ENCODE measurements at regions not wholly inside any gene's neighbourhood (a gene's known extent, or its start where the extent isn't known, plus 50 kb on each side); places are given as distances from the start of the nearest gene placed in this dataset.

DNA sequence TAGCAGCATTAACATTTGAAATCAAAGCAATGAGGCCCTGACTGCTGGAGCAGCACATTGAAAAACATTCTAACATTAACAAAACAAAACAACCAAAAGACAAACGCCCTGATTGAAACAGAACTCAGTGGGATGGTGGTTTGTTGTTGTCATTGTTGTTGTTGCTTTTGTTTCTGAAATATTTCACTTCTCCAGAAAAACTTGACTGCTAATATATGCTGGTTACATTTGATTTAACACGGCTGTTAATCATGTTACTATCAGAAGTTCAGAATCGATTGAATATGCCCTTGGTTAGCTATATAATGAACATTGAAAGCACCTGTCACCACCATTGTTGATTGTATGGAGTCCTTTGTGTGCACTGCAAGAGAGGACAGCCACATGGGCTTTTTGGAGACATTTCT is 790.4 kb upstream of the GALNTL6 start:
- no peak overlapping the region for H3K4me3 ChIP-seq (ENCODE audit: low read depth, low read length)
- TF ChIP-seq, protein P1, sequence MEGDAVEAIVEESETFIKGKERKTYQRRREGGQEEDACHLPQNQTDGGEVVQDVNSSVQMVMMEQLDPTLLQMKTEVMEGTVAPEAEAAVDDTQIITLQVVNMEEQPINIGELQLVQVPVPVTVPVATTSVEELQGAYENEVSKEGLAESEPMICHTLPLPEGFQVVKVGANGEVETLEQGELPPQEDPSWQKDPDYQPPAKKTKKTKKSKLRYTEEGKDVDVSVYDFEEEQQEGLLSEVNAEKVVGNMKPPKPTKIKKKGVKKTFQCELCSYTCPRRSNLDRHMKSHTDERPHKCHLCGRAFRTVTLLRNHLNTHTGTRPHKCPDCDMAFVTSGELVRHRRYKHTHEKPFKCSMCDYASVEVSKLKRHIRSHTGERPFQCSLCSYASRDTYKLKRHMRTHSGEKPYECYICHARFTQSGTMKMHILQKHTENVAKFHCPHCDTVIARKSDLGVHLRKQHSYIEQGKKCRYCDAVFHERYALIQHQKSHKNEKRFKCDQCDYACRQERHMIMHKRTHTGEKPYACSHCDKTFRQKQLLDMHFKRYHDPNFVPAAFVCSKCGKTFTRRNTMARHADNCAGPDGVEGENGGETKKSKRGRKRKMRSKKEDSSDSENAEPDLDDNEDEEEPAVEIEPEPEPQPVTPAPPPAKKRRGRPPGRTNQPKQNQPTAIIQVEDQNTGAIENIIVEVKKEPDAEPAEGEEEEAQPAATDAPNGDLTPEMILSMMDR (IDR thresholded peaks at IDR 0.05; ENCODE audit: control insufficient read depth, extremely low read depth, insufficient read depth): no peak
- DNase-seq (ENCODE audit: low read depth): no peak

DNA sequence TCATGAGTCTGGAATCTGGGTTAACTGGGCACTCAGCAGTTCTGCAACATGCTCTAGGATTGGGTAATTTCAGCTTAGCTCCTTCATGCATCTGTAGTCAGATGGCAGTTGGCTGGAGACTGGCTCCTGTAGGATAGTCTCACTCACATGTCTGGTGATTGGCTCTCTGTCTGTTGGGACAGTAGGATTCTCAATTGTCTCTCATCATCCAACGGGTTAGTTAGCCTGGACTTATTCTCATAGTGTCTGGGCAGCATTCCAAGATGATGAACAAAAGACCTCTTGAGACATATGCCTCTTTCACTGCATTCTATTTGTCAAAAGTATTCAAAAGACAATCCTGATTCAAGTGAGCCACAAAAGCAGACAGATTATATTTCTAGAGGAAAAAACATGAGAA is 795.6 kb upstream of the GALNTL6 start:
- TF ChIP-seq, protein P1 (IDR thresholded peaks at IDR 0.05; ENCODE audit: control insufficient read depth, extremely low read depth, insufficient read depth): no peak
- no peak for DNase-seq (ENCODE audit: low read depth)
- H3K4me3 ChIP-seq (ENCODE audit: low read depth, low read length): no peak overlapping the region

DNA sequence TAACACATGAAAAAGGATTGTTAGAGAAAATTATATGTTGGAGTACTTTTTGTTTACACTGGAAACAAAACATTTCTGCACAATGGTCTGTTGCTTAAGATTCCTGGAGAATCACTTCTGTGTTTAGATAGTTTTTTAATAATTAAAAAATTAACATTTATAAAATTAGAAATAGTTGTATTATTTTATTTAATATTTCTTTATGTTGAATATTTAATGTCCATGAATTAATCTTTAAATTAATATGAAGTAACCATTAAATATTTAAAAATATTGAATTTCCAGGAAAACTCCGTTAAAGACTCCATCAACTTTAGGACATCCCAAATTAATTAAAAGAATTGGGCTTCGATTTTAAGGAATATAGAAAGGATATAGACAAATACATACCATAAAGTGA is 797.1 kb upstream of the GALNTL6 start:
- no peak for DNase-seq (ENCODE audit: low read depth)
- H3K4me3 ChIP-seq (ENCODE audit: low read depth, low read length): no peak overlapping the region
- TF ChIP-seq, protein P1 (IDR thresholded peaks at IDR 0.05; ENCODE audit: control insufficient read depth, extremely low read depth, insufficient read depth): no peak

DNA sequence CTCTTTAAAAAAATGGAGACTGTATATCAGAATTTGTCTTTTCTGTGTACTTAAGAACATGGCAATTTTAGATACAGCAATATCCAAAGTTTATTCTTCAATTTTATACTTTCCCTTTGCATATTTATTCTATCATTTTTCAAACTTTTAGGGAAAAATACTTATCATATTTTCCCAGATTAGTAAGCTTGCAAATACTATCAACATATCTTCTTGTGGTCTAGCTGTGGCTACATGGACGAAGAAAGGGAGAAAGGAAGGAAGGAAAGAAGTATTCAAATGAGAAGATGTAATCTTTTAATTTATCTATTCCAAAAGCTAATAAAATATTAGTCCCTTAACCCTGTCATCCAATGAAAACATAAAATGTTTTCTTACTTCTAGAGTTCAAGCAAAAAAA is 797.8 kb upstream of the GALNTL6 start:
- no peak for DNase-seq (ENCODE audit: low read depth)
- TF ChIP-seq, protein P1 (IDR thresholded peaks at IDR 0.05; ENCODE audit: control insufficient read depth, extremely low read depth, insufficient read depth): no peak
- no peak overlapping the region for H3K4me3 ChIP-seq (ENCODE audit: low read depth, low read length)

DNA sequence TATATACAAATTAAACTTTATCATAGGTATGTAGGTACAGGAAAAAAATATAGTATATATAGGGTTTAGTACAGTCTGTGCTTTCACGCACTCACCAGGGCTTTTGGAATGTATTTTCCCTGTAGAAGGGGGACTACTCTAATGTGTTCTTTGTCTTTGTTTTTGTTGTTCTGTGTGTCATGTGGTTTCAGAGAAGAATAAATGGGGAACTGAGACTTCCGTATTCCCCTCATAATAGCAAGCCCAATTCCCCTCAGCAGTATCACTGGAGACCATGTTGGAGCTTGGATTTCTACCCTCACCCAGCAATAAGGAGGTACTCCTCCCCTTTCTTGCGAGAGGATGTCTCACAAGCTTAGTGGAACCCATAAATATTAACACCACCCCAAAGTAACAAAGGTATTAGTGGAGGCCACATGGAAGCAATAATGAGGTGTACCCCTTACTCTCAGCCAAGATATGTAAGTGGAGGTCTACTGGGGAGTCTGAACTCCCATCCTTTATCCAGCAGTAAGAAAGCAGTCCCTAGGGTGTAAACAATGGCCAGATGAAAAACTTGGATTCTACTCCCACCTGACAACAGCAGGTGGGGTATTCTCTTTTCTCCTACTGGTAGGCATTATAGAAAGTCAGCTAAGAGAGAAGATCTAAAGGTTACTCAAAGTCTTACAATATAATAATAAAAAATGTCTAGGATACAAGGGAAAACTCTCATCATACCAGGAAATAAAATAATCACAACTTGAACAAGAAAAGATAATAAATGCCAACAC is 805.4 kb upstream of the GALNTL6 start:
- DNase-seq (ENCODE audit: low read depth): no peak
- TF ChIP-seq, protein P1 (IDR thresholded peaks at IDR 0.05; ENCODE audit: control insufficient read depth, extremely low read depth, insufficient read depth): no peak
- no peak overlapping the region for H3K4me3 ChIP-seq (ENCODE audit: low read depth, low read length)

DNA sequence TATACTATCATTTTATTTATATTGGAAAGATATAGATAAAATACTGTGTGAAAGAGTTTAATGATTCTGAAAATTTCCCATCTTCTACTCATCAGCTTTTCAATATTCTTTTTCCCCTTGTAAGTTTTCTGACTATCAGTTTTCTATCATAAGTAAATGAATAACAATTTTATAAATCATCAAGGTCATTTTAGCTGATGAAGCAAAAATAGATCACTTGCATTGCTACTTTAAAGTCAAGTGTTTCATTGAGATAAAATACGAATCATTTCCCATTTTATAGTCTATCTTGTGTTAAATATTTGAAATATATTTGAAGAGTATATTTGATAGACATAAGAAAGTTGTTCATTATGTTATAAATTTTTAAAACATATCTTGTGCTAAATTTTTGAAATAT is 811.0 kb upstream of the GALNTL6 start:
- H3K4me3 ChIP-seq (ENCODE audit: low read depth, low read length): no peak overlapping the region
- TF ChIP-seq, protein P1 (IDR thresholded peaks at IDR 0.05; ENCODE audit: control insufficient read depth, extremely low read depth, insufficient read depth): no peak
- DNase-seq (ENCODE audit: low read depth): no peak

All from LNCaP clone FGC (cell line).